ENCODE measurements at regions not wholly inside any gene's neighbourhood (a gene's known extent, or its start where the extent isn't known, plus 50 kb on each side); places are given as distances from the start of the nearest gene placed in this dataset.

DNA sequence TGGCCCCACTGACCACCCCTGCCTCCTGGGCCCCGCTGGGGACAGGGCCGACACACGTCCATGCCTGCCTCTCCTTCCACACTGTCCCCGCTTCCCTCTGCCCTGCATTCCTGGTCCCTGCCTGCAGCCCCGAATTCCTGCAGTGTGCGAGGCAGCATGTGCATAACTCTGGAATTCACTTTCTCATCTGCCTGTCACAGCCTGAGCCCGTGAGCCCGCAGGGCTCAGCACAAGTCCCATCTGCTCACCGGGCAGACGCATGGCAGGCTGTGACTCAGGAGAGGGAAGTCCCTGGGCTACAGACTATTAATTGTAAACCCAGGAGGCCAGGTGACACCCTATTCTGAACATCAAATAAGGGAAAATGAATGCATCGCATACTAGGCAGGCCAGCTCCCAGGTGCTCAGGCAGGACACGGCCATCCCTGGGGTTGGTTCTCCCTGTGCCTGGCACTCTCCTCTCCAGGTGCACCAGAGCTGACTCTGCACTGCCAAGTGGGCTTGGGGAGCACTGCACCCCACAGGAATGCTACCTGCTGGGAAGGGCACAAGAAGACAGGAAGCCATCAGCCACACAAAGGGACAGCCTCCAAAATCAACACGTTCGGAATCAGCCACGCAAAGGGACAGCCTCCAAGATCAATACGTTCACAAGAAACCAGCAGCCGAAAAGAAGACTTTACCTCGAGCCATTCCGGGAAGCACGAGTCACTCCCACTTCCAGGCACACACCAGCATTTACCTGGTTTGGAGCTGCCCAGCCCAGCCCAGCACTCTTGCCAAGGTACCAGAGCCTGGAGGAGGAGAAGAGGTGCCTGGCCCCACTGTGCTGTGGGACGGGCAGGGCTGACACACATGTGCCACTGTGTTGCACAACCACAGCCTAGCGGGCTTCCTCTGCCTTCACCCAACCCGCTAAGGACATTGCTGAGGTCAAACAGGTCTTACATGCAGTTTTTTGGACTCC, 65.9 kb downstream of the DLL1 start:
- no peak overlapping the region for H3K27ac ChIP-seq
- H3K27me3 ChIP-seq (ENCODE audit: insufficient read depth, low read depth, severe bottlenecking): no peaks in the 10 kb centered on the region
- H3K9me3 ChIP-seq (ENCODE audit: severe bottlenecking): no peaks in the 10 kb centered on the region
- H3K4me3 ChIP-seq (ENCODE audit: low read depth, low read length): no peak overlapping the region
- TF ChIP-seq CTCF (IDR thresholded peaks at IDR 0.05; ENCODE audit: low read depth, low read length): no peak
- no peaks in the 10 kb centered on the region for H3K36me3 ChIP-seq
- peak; percentile 64 for DNase-seq

GRCh38 chr6:170223718-170224693, 66.9 kb downstream of the DLL1 start:
- H3K4me3 ChIP-seq (ENCODE audit: low read depth, low read length): no peak overlapping the region
- no peaks in the 10 kb centered on the region for H3K36me3 ChIP-seq
- TF ChIP-seq CTCF (IDR thresholded peaks at IDR 0.05; ENCODE audit: low read depth, low read length): no peak
- H3K27ac ChIP-seq: no peak overlapping the region
- no peaks in the 10 kb centered on the region for H3K9me3 ChIP-seq (ENCODE audit: severe bottlenecking)
- no peak for DNase-seq
- no peaks in the 10 kb centered on the region for H3K27me3 ChIP-seq (ENCODE audit: insufficient read depth, low read depth, severe bottlenecking)

DNA sequence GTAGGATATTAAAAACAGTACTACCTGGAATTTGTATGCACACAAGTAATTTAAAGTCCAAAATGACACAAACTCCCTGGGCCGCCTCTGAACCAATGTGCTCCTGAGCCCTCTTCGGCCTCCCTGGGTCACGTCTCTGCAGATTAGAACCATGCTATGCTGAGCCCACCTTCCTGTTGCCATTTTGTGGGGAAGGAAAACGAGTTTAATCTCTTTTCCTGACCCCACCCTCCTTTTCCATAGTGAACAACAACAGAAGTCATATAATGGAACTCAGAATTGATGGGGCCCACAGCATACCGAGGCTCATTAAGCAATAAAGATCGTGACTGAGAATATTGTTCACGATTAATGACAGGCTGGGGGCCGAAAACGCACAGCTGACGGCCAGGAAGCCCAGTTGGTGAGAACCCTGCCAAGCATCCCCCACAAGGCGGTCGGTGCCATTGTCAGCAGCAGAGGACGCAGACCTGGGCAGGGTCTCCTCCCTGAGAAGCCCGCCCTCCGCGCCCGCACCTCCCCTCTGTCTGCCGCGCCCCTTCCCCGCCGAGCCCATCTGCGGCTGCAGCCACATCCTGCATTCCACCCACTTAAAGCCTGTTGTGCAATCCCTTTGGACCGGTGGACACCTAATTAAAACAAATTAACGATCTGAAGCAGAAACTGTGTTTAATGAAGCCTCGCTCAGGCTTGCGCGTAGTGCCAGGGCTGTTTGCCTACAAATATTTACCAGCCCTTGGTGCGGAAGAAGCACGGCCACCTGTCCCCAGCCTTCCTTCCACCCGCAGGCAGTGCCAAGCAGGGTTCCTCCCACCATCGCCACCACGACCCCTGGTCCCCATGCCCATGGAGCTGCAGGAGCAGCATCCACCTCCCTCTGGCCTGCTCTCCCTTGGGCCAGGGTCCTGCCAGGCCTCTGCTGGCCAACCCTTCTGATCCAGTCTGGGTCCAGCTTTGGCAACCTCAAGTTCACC, 68.1 kb downstream of the DLL1 start:
- Histone ChIP-seq H3K9me3 (ENCODE audit: severe bottlenecking) (no peaks in the 10 kb centered on the region), H3K27ac (no peak overlapping the region), H3K4me3 (ENCODE audit: low read depth, low read length) (no peak overlapping the region), H3K27me3 (ENCODE audit: insufficient read depth, low read depth, severe bottlenecking) (no peaks in the 10 kb centered on the region), H3K36me3 (no peaks in the 10 kb centered on the region)
- TF ChIP-seq CTCF (IDR thresholded peaks at IDR 0.05; ENCODE audit: low read depth, low read length): no peak
- no peak for DNase-seq

DNA sequence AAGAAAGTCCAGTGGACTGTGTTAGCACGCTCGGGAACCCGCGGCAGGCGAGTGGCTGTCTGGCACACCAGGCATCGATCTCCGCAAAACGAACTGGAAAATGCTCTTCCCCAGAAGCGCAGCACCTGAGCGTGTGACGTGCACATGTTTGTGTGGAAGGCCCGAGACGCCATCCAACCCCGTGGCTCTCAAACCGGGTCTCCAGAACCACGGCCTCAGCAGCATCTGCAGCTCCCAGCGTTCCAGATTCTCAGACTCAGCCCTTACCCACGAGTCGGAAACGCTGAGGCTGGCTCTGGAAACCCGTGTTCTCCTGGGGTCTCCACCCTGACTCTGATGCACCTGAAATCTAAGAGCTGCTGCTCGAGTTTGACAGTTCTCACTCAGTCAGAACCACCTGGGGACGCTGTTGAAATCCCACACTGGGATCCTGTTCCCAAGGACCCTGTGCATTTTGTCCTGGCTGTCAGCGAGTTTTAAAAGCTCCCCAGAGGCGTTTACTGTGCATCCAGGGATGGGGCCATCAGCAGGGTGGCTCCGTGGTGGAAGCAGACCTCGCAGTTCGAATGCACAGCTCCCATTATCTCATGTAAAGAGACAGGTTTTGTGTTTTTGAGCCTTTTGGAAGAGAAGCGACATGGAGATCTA, 69.0 kb downstream of the DLL1 start:
- no peaks in the 10 kb centered on the region for H3K27me3 ChIP-seq (ENCODE audit: insufficient read depth, low read depth, severe bottlenecking)

More for the DNA sequence above, 69.0 kb downstream of the DLL1 start:
- H3K9me3 ChIP-seq (ENCODE audit: severe bottlenecking): no peaks in the 10 kb centered on the region
- no peak for TF ChIP-seq CTCF (IDR thresholded peaks at IDR 0.05; ENCODE audit: low read depth, low read length)
- H3K36me3 ChIP-seq: no peaks in the 10 kb centered on the region
- no peak overlapping the region for H3K4me3 ChIP-seq (ENCODE audit: low read depth, low read length)
- no peak overlapping the region for H3K27ac ChIP-seq
- DNase-seq: no peak
